ENCODE measurements at regions not wholly inside any gene's neighbourhood (a gene's known extent, or its start where the extent isn't known, plus 50 kb on each side); places are given as distances from the start of the nearest gene placed in this dataset.

GRCh38 chr3:22887664-22888291 lies 315.3 kb upstream of the UBE2E2 start:
- H3K79me2 ChIP-seq (ENCODE audit: control insufficient read depth in 1 of 2, insufficient read depth in 2 of 2, low read length in 2 of 2): no peaks in the 10 kb centered on the region
- H2AFZ ChIP-seq (ENCODE audit: low read length): no peak overlapping the region
- H3K79me1 ChIP-seq (ENCODE audit: low read depth, low read length): no peaks in the 10 kb centered on the region
- no peak overlapping the region for H3K4ac ChIP-seq (replicated peaks; ENCODE audit: insufficient read length, low read depth, low read length)
- no peak overlapping the region for H2AK5ac ChIP-seq (ENCODE audit: low read depth, low read length)
- H3K4me2 ChIP-seq (ENCODE audit: insufficient read depth in 1 of 2, low read depth in 2 of 2, low read length in 2 of 2): no peak overlapping the region
- TF ChIP-seq CTCF (IDR thresholded peaks at IDR 0.05; ENCODE audit: control extremely low read depth in 1 of 3, insufficient read depth in 1 of 3, low read depth in 1 of 3, low read length in 3 of 3) (peak in 2 of 3 experiments; percentile 64 to 65; a peak in 3 of 4 replicates), RAD21 (IDR thresholded peaks at IDR 0.05 in 1 of 2, conservative IDR thresholded peaks at IDR 0.05 in 1 of 2; ENCODE audit: low read depth in 2 of 2, low read length in 2 of 2) (peak; percentile 72 to 81), BCL11A (IDR thresholded peaks at IDR 0.05; ENCODE audit: low read depth in 2 of 2, low read length in 2 of 2) (no peak)
- ChIA-PET CTCF (ENCODE audit: partially characterized antibody) (interaction anchor here (0.5 to 5.1 kb wide), 30 partner anchors 8 to 429 kb away, joined by 3 to 29 read pairs (median 4); no protein-coding TSS in a partner anchor), POLR2A (ENCODE audit: partially characterized antibody) (interaction anchor here (0.6 kb wide), 1 partner anchor 134 kb away, joined by 3 read pairs; no protein-coding TSS in a partner anchor)
- H3K9me3 ChIP-seq (ENCODE audit: insufficient read depth in 2 of 2, low read depth in 1 of 2, low read length in 1 of 2): no peaks in the 10 kb centered on the region
- H4K5ac ChIP-seq (ENCODE audit: insufficient read length, low read depth, low read length): no peak overlapping the region
- WGBS, 2 experiments (ENCODE audit: extremely low coverage in 1 of 2, insufficient coverage in 1 of 2, insufficient read length in 1 of 2, insufficient replicate concordance in 2 of 2, low coverage in 1 of 2, low lambda C conversion rate in 2 of 2, missing lambda C conversion rate in 1 of 2): 76% methylated on average over 2 of the region's 2 CpGs; no CpG with 5 or more reads in 1 of the 2 experiments
- H4K91ac ChIP-seq (replicated peaks; ENCODE audit: insufficient read length, low read length): no peak overlapping the region
- no peak overlapping the region for H4K8ac ChIP-seq (ENCODE audit: extremely low read depth, insufficient read depth, low read length)
- H3K9ac ChIP-seq (replicated peaks in 1 of 4; ENCODE audit: extremely low read depth in 1 of 4, low read depth in 3 of 4, low read length in 3 of 4): no peak overlapping the region
- H3K18ac ChIP-seq (ENCODE audit: extremely low read depth, low read length): no peak overlapping the region
- no peaks in the 10 kb centered on the region for H3K36me3 ChIP-seq (ENCODE audit: control insufficient read depth in 2 of 4, insufficient read depth in 4 of 4, low read length in 3 of 4)
- no peaks in the 10 kb centered on the region for H3K27me3 ChIP-seq (replicated peaks in 1 of 4; ENCODE audit: control insufficient read depth in 3 of 4, extremely low read depth in 1 of 4, insufficient read depth in 3 of 4, low read length in 3 of 4)
- H2BK120ac ChIP-seq (replicated peaks; ENCODE audit: low read depth, low read length): no peak overlapping the region
- no peaks in the 10 kb centered on the region for H3K4me1 ChIP-seq (replicated peaks in 1 of 4; ENCODE audit: control insufficient read depth in 3 of 4, insufficient read depth in 4 of 4, low read length in 3 of 4)
- no peak overlapping the region for H2BK15ac ChIP-seq (ENCODE audit: low read length)
- H2BK20ac ChIP-seq (ENCODE audit: low read length): no peak overlapping the region
- no peaks in the 10 kb centered on the region for H4K20me1 ChIP-seq (replicated peaks in 1 of 2; ENCODE audit: control insufficient read depth in 1 of 2, insufficient read depth in 2 of 2, low read length in 2 of 2)
- no peak overlapping the region for H3K4me3 ChIP-seq (ENCODE audit: extremely low read depth in 1 of 4, insufficient read depth in 2 of 4, low read depth in 3 of 4, low read length in 4 of 4)
- FAIRE-seq: peak; percentile 94
- H3K56ac ChIP-seq (replicated peaks; ENCODE audit: insufficient read length, low read depth, low read length): no peak overlapping the region
- DNase-seq (ENCODE audit: low read depth in 1 of 2, low spot score in 2 of 2): no peak
- H3K23ac ChIP-seq (ENCODE audit: insufficient read length): no peak overlapping the region
- H3K27ac ChIP-seq (ENCODE audit: low read depth, low read length): no peak overlapping the region
- H3K14ac ChIP-seq (ENCODE audit: insufficient read length): no peak overlapping the region
- H2BK12ac ChIP-seq (ENCODE audit: low read depth, low read length): no peak overlapping the region
- no peak overlapping the region for H2BK5ac ChIP-seq (ENCODE audit: low read depth, low read length)
- H3K23me2 ChIP-seq (ENCODE audit: low read depth, low read length): no peaks in the 10 kb centered on the region

All from H1 (cell line).